Activated CD4-positive, alpha-beta T cell treated with anti-CD3 and anti-CD28 coated beads, Interleukin-2, amount 50 U/mL, for 24 hours (primary cell): ENCODE measurements at regions not wholly inside any gene's neighbourhood (a gene's known extent, or its start where the extent isn't known, plus 50 kb on each side); places are given as distances from the start of the nearest gene placed in this dataset.
"Not testable (repeated sequence)": the region's sequence is repeated elsewhere in the genome, so short reads cannot be mapped to it uniquely, and the experiment has no call there.

Experiments
- DNase-seq, 2 donors: peaks; one replicate each; pipeline ENCODE4 v3.0.0-alpha.2; 2020; ENCODE audit warnings: low read depth in 1 of 2, low spot score in 1 of 2

- no peak for DNase-seq
Measured at GRCh38 chr1:220942278-220942677, 63.0 kb downstream of the HLX start.

DNA sequence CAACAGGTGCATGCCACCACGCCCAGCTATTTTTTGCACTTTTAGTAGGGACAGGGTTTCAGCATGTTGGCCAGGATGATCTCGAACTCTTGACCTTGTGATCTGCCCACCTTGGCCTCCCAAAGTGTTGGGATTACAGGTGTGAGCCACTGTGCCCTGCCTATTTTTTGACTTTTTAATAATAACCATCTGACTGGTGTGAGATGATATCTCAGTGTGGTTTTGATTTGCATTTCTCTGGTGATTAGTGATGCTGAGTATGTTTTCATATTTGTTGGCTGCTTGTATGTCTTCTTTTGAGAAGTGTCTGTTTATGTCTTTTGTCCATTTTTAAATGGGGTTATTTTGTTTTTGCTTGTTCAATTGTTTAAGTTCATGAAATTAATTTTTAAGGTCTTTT, 63.7 kb downstream of the HLX start:
- DNase-seq = not testable (repeated sequence)

DNA sequence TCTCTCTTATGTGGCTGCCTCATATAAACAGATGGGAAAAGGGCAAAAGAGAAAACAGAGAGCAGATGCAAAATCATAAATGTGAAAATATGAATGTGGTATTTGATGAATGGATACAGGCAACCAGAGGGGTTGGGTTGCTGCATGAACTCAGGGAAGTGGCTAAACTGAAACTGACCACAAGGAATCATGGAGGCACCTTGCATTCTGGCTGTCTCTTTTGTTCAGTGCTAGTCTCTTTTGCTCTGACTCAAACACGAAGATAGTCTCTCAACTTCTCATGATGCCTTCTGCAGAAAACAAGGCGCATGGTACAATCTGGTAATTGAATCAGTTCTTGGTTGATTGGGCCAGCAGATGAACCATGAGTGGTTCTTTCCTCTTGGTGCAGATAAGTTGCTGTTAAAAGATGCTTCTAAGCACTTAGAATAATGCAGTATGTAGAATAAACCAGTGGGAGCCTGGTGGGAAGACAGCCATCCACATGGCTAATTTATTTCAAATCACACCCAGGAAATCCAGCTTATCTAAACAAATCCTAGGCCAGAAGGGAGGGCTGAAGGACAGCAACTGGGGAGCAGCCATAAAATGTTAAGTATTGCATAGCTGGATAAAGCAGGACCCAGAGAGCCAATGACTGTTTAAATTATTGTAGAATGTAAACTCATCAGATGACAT, 64.2 kb downstream of the HLX start:
- DNase-seq = no peak

GRCh38 chr1:220950576-220950975, 71.3 kb downstream of the HLX start:
- DNase-seq = no peak

- DNase-seq = no peak
Measured at GRCh38 chr1:220952961-220953643, 73.9 kb downstream of the HLX start.

GRCh38 chr1:220954321-220955075, 75.3 kb downstream of the HLX start:
- no peak for DNase-seq

GRCh38 chr1:220955116-220955515, 75.9 kb downstream of the HLX start:
- no peak for DNase-seq

DNA sequence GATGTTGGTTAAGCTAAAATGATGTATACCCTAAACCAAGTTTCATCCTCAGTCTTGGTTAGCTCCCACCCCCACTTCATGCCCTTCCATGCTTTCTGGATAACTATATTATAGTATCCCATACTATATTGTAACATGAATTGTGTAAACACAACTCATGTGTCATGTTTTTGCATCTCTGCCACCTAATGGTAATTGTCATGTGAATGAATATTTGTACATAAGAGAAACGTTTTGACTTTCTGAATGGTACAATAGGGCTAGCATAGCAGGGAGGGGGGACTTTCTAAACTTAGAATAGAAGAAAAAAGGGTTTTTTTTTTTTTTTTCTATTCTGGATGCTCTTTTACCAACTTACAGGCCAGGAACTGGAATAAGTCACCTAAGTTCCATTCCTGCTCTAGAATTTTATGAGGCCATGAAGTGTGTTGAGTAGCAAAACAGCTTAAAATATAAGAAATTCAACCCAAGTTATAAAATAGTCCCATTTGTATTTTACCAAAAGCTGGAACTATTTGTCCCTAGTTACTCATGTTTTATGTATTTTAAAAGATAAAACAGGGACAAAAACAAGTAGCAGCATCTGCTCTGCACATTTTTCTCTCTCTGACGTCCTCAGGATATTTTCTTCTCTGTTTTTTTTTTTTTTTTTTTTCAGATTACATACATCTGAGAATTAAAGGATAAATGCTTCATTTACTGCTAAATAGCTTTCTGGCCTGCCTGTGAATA, 77.4 kb downstream of the HLX start:
- DNase-seq = no peak

DNA sequence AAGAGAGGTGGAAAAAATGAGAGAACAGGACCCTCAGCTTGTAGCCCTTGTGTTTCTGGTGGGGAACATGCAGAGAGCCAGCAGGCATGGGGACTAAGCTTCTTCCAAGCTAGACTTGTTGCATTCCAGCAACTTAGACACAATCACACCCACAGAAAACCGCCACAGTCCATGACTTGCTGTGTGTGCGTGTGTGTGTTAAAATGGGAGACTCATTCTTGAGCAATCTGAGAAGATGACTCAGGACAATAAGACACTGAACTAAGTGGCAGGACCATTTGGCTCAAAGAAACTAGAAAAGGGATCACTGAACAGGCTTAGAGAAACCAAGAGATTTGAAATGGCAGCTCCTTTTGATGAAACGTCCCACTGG, 78.0 kb downstream of the HLX start:
- no peak for DNase-seq

GRCh38 chr1:220958234-220958633, 79.0 kb downstream of the HLX start:
- DNase-seq = no peak

GRCh38 chr1:220962031-220962751, 82.9 kb downstream of the HLX start:
- DNase-seq = no peak

DNA sequence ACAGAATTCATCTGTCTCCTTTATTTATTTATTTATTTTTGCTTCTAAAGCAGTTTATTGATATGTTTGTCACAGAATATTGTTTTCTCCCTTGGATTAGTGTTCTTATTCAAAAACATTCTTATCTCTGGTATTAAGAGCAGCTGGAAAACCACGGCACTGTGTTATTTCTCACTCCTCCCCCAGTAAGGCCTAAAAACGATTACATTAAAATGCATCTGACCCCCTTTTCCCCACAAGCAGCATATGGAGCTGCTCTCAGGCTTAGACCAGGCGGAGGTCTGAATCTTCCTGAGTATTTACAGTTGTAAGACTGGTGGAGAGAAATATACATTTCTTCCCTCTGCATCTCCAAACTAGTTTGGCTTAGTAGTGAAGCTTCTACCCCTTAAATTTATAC, 86.8 kb downstream of the HLX start:
- no peak for DNase-seq

DNA sequence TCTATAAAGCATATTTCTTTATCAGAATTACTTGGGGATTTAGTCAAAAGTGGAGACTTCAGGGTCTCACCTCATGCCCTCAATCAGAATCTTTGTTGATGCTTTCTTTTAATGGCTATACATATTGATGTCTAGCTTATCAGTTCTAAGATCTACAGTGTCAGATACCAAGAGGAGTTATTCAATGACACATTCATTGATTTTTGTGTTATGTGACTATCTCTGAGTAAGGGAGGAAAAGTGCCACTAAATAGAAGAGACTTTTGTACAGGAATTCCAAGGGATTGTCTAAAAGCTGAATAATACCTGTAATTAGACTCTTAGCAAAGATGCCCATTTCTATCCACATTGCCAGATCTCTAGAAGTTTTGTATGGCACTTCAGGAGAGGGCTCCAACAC, 87.2 kb downstream of the HLX start:
- DNase-seq = no peak

DNA sequence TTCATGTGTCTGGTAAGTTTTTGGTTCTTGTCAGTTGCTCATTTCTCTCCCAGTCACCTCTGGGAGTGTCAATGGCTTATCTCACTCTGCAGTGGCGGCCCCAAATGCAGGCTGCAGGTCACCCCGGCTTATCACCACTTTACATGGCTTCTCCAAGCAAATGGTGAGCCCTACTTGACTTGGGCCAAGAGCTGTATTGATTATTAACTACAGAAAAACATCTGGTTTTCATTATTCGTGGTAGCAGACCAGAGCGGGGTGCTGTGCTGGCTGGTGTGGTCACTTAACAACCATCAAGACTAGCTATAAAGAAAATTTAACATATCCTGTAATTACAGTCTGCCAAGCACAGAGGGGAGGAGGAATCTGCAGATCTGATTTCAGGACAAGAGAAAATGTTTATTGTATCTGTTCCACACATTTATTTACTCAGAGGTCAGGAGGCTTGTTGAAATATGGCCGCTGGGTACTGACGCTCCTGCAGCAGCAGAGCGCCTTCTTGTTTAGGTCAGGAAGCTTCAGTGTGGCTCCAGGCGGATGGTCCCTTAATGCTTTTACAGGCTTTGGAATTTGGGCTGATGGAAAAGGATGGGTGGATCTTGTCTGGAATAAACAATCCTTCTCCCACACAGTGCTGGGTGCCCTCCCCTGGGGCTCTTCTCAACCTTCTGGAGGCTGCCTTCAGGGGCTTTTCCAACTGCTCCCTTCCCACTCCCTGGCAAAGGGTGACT, 87.8 kb downstream of the HLX start:
- DNase-seq = no peak

DNA sequence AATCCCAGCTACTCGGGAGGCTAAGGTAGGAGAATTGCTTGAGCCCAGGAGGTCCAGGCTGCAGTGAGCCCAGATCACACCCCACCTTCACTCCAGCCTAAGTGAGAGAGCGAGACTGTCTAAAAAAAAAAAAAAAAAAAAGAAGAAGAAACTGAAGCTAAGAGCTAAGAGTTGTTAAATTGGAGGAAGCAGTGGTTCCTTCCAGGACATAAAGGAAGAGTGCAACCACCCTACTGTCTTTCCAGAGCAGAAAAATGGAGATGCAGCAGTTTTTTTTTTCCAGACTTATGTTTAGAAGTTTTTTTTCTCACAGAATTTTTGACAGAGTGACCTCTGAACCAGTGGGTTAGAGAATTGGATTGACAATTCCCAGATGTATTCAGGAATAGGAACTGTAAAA, 88.7 kb downstream of the HLX start:
- no peak for DNase-seq

DNA sequence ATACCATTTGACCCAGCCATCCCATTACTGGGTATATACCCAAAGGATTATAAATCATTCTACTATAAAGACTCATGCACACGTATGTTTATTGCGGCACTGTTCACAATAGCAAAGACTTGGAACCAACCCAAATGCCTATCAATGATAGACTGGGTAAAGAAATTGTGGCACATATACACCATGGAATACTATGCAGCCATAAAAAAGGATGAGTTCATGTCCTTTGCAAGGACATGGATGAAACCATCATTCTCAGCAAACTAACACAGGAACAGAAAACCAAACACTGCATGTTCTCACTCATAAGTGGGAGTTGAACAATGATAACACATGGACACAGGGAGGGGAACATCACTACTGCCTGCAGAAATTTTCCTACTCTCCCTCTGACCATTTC, 90.0 kb downstream of the HLX start:
- not testable (repeated sequence) for DNase-seq

DNA sequence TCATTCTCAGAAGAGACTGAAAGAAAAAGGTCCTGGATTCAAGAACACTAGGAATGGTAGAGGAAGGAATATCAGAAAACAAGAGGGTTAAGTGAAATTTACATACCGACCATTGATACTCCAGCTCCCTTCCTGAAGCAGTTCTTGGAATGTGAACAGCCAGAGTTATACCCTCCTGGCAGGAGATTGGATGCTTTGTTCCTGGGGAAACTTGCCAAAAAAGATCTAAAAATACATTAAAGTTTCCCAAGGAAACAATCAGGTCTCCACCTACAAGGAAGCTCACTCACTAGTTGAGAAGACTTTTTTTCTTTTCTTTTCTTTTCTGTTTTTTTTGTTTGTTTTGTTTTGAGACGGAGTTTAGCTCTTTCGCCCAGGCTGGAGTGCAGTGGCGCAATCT, 91.1 kb downstream of the HLX start:
- DNase-seq = no peak

- DNase-seq = no peak
Measured at GRCh38 chr1:220971221-220971620, 92.0 kb downstream of the HLX start.

GRCh38 chr1:220974431-220974830, 95.2 kb downstream of the HLX start:
- no peak for DNase-seq

DNA sequence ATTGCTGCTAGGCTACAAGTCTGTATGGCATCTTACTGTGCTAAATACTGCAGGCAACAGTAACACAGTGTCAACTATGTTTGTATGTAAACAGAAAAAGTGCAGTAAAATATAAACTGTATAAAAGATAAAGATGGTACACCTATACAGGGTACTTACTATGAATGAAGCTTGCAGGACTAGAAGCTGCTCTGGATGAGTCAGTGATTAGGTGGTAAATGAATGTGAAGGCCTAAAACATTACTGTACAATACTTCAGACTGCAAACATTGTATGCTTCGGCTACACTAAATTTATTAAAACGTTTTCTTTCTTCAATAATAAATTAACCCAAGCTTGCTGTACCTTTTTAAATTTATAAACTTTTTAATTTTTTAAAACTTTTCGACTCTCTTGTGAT, 97.1 kb downstream of the HLX start:
- DNase-seq = no peak
